Posterior vena cava (tissue), 2 donors: ENCODE measurements at regions not wholly inside any gene's neighbourhood (a gene's known extent, or its start where the extent isn't known, plus 50 kb on each side); places are given as distances from the start of the nearest gene placed in this dataset.

Source experiments
- DNase-seq: peaks from one replicate; pipeline ENCODE4 v3.0.0-alpha.2; 2020; ENCODE audit warnings: low spot score
- intact Hi-C, 2 donors: fragments of 100-400 bp; cut with DNase I; formaldehyde crosslinking; loops; one replicate each; pipeline versions ENCODE4 v1.14.1 to v1.14.2; 2022 to 2023
- donor health status: DM: yes; HTN: yes; CAD: no.
- donor health status: DM: yes; HTN: yes; CAD: no.

- no peak for DNase-seq
These were observed 237.5 kb upstream of the SLC35B3 start for GRCh38 chr6:8672882-8673281.

GRCh38 chr6:8670792-8671191, 235.4 kb upstream of the SLC35B3 start:
- intact Hi-C loops: no loop called here
- DNase-seq: no peak

More at GRCh38 chr6:8672882-8673281, 237.5 kb upstream of the SLC35B3 start:
- intact Hi-C loops: no loop called here

- DNase-seq: no peak
- intact Hi-C loops: no loop called here
These were observed 229.4 kb upstream of the SLC35B3 start for GRCh38 chr6:8664700-8665099.

DNA sequence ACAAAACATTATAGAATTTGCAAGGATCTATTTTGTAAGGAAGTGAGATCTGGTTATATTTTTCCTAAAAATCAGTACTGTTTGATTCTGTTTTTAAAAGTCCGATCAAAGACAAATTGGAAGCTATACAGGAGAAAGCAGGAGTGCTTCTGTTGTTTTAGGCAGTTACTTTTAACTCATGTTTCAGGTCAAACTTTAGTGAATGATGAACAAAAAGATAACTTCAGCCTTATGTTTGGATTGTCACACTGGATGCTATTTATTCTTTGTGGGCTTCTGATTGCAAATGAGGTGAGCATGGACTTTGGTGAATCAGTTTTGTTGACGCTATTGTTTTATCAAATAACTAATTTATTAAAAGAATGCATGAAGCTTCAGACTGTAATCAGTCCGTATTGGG, 228.7 kb upstream of the SLC35B3 start:
- intact Hi-C loops: no loop called here

DNA sequence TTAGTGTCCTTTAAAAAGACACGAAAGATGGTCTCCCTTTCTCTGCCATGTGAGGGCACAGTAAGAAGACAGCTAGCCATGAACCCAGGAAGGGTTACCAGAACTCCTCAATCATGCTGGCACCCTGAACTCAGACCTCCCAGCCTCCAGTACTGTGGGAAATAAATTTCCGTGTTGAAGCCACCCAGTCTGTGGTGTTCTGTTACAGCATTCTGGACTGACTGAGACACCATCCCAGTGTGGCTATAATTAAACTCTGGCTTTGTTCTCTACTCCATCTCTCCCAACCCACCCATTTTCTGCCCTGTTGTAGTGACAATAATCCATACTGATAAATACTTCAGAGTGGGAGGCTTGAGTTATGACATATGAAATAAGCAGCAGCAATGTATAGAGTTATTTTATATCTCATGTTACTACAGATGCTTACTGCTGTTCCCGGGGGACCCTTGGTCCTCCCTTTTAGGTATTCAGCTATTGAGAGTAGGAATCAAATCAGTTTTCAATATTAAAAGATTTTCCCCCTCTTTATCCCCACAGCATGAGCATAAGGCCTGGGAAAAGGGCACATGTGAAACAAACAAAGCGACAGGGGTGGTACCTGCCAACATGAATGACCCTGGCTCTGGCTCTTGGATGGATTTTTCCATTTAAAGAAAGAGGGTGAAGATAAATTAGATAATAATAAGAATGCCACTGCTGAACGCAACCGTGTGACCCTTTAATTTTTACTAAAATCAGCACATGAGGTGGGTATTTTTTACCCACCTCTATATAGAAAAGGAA, 224.3 kb upstream of the SLC35B3 start:
- intact Hi-C loops: no loop called here
- DNase-seq: no peak

More for the DNA sequence above, 228.7 kb upstream of the SLC35B3 start:
- no peak for DNase-seq

- DNase-seq: no peak
- intact Hi-C loops: no loop called here
These were observed 223.1 kb upstream of the SLC35B3 start for GRCh38 chr6:8658416-8658815.

DNA sequence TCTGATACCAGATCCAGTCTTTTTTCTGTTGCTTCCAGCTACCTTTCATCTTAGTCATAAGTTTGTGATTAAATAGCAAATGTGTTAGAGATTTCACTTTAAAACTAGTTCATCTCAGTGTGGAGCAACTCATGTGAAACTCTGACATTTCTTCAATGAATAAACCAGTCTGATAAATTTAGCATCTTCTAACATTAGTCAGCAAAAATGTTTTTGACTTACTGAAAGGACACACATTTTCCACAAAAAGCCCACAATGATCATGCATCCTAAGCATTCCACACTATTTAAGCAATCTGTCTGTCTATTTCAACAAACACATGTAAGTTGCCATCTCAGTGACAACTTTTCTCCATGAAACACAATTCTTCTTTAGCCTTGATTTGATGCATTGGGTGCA, 222.2 kb upstream of the SLC35B3 start:
- intact Hi-C loops: no loop called here
- no peak for DNase-seq

DNA sequence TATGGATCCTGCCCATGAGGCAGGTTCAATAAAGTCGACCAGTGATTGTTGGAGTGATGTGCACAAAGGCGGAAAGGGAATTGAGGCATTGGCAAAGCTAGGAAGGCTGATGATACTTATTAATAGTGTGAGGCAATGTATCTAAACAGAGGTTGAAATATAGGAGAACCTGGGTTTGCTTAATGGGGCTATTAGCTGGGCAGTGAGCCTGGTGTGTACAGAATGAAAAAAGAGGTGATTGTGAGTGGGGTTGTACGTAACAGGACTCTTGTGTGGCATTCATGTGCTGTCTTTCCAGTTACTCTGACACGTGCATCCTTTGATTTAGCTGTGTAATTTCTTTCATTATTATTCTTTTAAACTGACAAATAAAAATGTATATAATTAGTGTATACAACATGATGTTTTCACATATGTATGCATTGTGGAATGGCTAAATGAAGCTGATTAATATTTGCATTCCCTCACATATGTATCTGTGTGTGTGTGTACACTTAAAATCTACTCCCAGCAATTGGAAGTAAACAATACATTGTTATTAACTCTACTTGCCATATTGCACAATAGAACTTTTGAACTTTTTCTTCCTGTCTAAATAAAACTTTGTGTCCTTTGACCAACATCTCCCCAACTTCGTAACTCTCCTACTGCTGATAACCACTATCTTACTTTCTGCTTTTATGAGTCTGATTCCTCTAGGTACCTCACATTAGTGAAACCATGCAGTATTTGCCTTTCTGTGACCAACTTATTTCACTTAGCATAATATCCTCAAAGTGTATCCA, 220.5 kb upstream of the SLC35B3 start:
- intact Hi-C loops: no loop called here
- DNase-seq: no peak

DNA sequence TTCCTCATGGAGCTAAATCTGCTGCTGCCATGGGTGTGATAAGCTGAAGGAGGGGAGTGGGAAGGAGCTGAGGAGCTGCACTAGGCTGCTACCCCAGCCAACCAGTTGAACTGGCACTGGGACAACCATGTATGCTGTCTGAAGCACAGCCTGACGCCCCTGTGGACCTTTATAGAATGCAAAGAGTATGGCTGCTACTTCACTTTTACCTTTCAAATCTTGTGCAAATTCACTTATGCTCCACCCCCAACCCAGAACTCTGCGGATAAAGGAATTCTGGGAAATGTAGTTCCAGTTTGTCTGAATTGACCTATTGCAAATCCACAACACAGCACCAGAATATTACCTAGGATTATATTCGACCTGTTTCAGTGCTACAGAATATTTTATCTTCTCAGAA, 217.4 kb upstream of the SLC35B3 start:
- intact Hi-C loops: no loop called here
- DNase-seq: no peak

DNA sequence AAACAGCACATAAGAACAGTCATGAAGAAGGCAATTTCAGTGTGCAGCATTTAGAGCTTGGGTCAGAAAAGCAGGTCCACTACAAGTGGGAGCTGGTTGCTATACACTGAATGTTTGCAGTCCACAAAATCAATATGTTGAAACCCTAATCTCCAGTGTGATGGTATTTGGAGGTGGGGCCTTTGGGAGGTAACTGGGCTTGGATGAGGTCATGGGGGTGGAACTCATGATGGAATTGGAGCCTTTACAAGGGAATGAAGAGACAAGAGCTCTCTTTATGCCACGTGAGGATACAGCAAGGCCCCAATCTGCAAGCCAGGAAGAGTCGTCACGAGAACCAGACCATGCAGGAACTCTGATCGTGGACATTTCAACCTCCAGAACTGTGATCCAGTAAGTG, 216.7 kb upstream of the SLC35B3 start:
- intact Hi-C loops: no loop called here
- no peak for DNase-seq

- intact Hi-C loops: loop anchor here in 1 of 2 donors (5.0 kb wide), 1 partner anchor 1947 kb away; no protein-coding TSS in a partner anchor
- DNase-seq: no peak
These were observed 209.9 kb upstream of the SLC35B3 start for GRCh38 chr6:8645212-8645611.

- intact Hi-C loops: no loop called here
- DNase-seq: no peak
These were observed 209.0 kb upstream of the SLC35B3 start for GRCh38 chr6:8644306-8644705.

DNA sequence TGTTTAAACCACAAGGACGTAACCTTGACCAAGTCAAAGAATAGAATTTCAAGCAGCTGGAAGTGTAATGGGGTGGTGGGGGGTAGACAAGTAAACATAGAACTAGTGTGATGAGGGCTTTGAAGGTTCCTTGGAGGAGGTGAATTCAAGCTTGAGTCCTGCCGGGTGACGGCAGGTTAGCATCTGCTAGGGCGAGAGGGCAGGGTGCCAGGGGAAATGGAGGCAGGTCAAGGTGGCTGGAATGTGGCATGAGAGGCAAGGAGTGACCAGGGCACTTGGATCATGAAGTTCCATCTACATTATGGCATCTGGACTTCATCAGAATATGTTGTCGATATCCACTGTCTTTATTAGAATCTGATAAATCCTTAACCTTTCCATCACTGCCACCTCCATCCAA, 207.5 kb upstream of the SLC35B3 start:
- no peak for DNase-seq
- intact Hi-C loops: no loop called here

DNA sequence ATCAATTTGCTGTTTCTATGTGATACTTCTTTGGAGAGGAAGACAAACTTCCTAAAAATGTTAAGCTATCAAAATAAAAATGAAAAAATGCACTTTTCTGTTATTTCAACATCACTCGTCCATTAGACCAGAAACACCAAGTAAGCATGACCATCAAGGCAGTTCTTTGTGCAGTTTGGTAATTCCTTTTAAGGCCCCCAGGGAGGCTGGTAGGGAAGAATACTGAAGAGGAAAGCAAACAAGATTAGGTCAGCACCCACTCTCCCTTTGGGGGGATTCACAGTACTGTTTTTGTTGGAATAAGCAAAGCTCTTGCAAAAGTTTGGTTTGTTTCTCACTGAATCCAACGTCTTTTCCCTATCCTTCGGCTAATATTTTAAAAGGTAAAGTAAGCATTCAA, 206.8 kb upstream of the SLC35B3 start:
- no peak for DNase-seq
- intact Hi-C loops: no loop called here

GRCh38 chr6:8639928-8640649, 204.7 kb upstream of the SLC35B3 start:
- intact Hi-C loops: no loop called here
- no peak for DNase-seq

DNA sequence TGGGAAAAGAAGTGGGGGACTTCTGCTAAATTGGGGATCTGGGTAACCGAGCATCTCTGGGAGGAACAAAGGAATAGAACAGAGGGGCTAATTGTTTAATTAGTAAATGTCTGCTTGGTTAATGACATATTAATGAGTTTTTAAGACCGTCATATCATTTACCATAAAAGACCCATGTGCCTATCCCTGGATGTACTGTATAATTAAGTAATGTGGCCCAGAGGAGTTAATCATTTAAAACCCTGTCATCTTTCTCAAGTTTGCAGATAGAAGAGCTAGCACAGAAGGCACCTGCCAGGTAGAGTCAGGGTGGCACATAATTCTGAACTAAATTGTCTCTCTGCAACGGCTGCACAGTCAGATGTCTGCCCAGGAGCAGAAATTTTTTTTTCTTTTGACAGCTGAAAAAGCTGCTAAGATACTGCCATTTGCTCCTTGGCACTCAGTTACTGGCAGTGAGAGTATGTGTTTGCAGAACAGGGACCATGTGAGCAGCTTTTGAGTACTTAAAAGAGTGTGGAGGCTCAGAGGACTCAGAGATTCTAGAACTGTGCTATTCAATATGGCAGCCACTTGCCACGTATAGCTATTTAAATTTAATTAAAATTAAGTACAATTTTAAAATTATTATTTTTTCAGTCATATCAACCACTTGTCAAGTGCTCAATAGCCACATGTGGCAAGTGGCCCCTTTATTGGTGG, 202.7 kb upstream of the SLC35B3 start:
- no peak for DNase-seq
- intact Hi-C loops: no loop called here

GRCh38 chr6:8633762-8634161, 198.4 kb upstream of the SLC35B3 start:
- DNase-seq: no peak
- intact Hi-C loops: no loop called here

DNA sequence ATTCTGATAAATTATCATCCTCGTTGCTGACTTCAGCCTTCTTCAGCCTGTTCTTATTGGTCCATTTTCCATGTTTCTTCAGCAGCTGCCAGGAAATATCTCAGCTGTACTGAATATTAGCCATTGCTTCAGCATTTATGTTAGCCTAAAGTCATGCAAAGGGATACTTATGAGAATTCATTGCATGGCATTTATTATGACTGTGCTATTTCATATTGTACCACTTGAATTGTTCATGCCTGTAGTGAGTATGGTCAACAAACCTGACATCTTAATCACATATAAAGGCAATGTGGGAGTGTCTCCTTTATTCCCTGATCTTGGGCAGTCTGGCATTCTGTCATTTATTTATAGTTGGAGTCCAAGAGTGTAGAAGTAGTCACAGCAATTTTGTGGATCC, 193.4 kb upstream of the SLC35B3 start:
- DNase-seq: no peak
- intact Hi-C loops: no loop called here

GRCh38 chr6:8628063-8628462, 192.7 kb upstream of the SLC35B3 start:
- no peak for DNase-seq
- intact Hi-C loops: no loop called here
